Ovary (tissue), 7 donors: ENCODE measurements at regions not wholly inside any gene's neighbourhood (a gene's known extent, or its start where the extent isn't known, plus 50 kb on each side); places are given as distances from the start of the nearest gene placed in this dataset.

ENCODE experiments used
- DNase-seq, 5 donors: peaks; one replicate each; pipeline ENCODE4 v3.0.0-alpha.2; 2019 to 2020
- H3K27ac ChIP-seq, 2 donors: fragments of 200-600 bp; one replicate each; pipeline versions ENCODE4 v1.5.1 to v1.8.0; 2019 to 2022
- H3K27me3 ChIP-seq: fragments of 200-600 bp; one replicate; pipeline ENCODE4 v1.8.0; 2022
- H3K36me3 ChIP-seq: fragments of 200-600 bp; sonication (generic); one replicate; pipeline ENCODE4 v1.5.1; 2019
- H3K4me1 ChIP-seq: one replicate; pipeline ENCODE4 v1.8.1; 2013; ENCODE audit warnings: mild to moderate bottlenecking, moderate library complexity; ENCODE audit not compliant: insufficient read depth
- H3K4me3 ChIP-seq: fragments of 200-600 bp; sonication (generic); one replicate; pipeline ENCODE4 v1.5.1; 2017
- H3K9me3 ChIP-seq, 2 donors: fragments of 200-600 bp in 1 of 2; sonication (generic) in 1 of 2; one replicate each; pipeline versions ENCODE4 v1.5.1 to v1.8.1; 2013 to 2019; ENCODE audit warnings: mild to moderate bottlenecking in 1 of 2, moderate library complexity in 1 of 2
- EP300 ChIP-seq: sonication (generic); formaldehyde crosslinking; IDR thresholded peaks from one replicate; pipeline ENCODE4 v1.6.1; 2017; ENCODE audit warnings: antibody characterized with exemption
- POLR2A ChIP-seq: fragments of 450-650 bp; IDR thresholded peaks from one replicate; pipeline ENCODE4 v1.6.1; 2017; ENCODE audit warnings: antibody characterized with exemption, mild to moderate bottlenecking, moderate library complexity
- WGBS, 3 donors: extraction: QIAGEN DNeasy Blood & Tissue Kit in 1 of 3; methylation state at CpG; one replicate each; pipeline versions ENCODE4 v1.1.5 to v1.1.7; 2013 to 2017; 5-methylcytosine and 5-hydroxymethylcytosine counted together
- intact Hi-C, 4 donors: fragments of 100-400 bp; cut with DNase I; formaldehyde crosslinking; loops; one replicate each; pipeline versions ENCODE4 v1.11.0 to v1.15.1; 2022 to 2023
- TF ChIP-seq, protein P1 (sequence below), 3 donors: fragments of 450-650 bp in 2 of 3; fragments of 200-600 bp in 1 of 3; IDR thresholded peaks; one replicate each; pipeline versions ENCODE4 v1.5.1 to v1.8.0; 2016 to 2022; ENCODE audit warnings: antibody characterized with exemption in 3 of 3, mild to moderate bottlenecking in 1 of 3
- donor health status: DM: no; HTN: no; CAD: no; lungs with moderate emphysema.
- donor health status: DM: no; HTN: no; CAD: no.
- donor health status: Bipolar disorder and iron deficiency.
- donor health status: DM: no; HTN: no; CAD: no.
- donor health status: DM: yes; HTN: yes; CAD: no.

DNA sequence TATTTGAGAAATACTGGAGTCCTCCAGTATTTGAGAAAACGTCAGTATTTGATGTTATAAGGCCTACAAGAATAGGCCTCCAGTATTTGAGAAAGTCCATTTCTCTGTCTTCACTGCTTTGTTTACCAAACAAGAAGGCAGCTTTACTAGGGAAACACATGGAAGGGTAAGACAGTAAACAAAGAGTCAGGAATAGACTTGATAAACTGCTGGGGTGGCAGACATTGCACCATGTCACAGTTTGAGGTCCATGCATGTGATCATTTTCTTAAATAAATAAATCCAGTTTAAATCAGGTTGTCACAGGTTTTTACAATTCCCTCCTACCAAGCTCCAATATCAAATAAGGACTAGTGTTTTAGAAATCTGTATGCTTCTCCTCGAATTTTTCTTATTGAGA is 1431.0 kb upstream of the SPRY2 start:
- H3K27me3 ChIP-seq = no peaks in the 10 kb centered on the region
- TF ChIP-seq POLR2A (no peak), EP300 (no peak)
- TF ChIP-seq, protein P1, sequence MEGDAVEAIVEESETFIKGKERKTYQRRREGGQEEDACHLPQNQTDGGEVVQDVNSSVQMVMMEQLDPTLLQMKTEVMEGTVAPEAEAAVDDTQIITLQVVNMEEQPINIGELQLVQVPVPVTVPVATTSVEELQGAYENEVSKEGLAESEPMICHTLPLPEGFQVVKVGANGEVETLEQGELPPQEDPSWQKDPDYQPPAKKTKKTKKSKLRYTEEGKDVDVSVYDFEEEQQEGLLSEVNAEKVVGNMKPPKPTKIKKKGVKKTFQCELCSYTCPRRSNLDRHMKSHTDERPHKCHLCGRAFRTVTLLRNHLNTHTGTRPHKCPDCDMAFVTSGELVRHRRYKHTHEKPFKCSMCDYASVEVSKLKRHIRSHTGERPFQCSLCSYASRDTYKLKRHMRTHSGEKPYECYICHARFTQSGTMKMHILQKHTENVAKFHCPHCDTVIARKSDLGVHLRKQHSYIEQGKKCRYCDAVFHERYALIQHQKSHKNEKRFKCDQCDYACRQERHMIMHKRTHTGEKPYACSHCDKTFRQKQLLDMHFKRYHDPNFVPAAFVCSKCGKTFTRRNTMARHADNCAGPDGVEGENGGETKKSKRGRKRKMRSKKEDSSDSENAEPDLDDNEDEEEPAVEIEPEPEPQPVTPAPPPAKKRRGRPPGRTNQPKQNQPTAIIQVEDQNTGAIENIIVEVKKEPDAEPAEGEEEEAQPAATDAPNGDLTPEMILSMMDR (IDR thresholded peaks at IDR 0.05) = no peak
- no peak overlapping the region for H3K27ac ChIP-seq
- no peak for DNase-seq
- WGBS, 3 donors = 40 to 60% (median 45%) methylated on average over 2 of the region's 2 CpGs
- H3K9me3 ChIP-seq = no peaks in the 10 kb centered on the region
- intact Hi-C loops = loop anchor here in 1 of 4 donors (5.0 kb wide), 1 partner anchor 525 kb away; no protein-coding TSS in a partner anchor
- H3K4me3 ChIP-seq = no peak overlapping the region
- H3K36me3 ChIP-seq = no peaks in the 10 kb centered on the region
- no peaks in the 10 kb centered on the region for H3K4me1 ChIP-seq

DNA sequence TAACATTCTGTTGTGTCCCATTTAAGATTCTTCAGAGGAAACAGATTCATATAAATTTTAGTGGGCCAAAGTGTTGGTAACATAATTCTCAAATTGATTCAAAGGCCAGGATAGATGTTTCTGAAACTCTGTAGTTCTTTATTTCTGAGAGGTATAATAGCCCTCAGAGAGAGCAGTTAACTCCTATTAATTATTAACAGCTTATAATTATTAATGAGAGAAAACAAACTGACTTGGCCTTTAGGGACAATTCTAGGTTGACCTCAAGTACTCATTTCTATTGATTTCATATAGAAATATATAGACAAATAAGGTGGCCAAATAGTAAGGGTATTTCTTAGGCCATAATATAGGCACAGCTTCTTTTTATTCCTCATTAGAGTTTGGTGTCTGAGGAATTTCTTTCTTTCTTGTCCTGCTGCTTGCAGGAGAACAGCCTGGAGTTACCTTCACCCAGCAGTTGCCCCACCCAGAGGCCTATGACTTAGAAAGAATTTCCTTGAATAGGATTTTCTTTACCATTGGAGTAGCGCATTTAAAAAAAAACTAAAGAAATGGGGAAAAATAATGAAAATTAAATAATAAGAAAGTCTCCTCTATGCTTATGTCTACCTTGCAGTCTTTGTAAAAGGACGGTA is 1430.1 kb upstream of the SPRY2 start:
- no peak for DNase-seq
- H3K4me3 ChIP-seq = no peak overlapping the region
- intact Hi-C loops = loop anchor here in 1 of 4 donors (5.0 kb wide), 1 partner anchor 526 kb away; no protein-coding TSS in a partner anchor
- WGBS, 3 donors = 79 to 81% (median 81%) methylated on average over 2 of the region's 2 CpGs
- H3K27ac ChIP-seq = no peak overlapping the region
- TF ChIP-seq EP300 = no peak
- H3K27me3 ChIP-seq = no peaks in the 10 kb centered on the region
- no peaks in the 10 kb centered on the region for H3K4me1 ChIP-seq
- H3K9me3 ChIP-seq = no peaks in the 10 kb centered on the region
- H3K36me3 ChIP-seq = no peaks in the 10 kb centered on the region

DNA sequence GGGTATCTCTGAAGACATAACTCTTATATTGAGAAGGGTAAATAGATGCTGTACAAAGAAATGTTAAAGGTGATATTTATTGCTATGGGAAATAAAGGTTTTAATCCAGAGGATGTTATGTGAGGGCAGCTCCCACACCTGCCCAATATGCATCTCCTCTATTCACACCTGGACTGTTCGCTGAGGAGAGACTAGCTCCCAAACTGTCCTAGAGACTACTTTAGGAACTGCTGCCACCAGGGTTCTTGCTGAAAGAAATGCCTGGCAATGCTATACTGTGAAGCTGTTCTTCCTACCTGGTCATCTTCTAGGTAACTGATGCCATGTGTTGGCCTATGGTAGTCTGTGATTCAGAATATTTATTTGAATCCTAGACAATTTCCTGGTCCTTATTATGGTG is 1421.5 kb upstream of the SPRY2 start:
- DNase-seq = no peak
- no peaks in the 10 kb centered on the region for H3K36me3 ChIP-seq
- H3K4me3 ChIP-seq = no peak overlapping the region
- TF ChIP-seq EP300 (no peak), POLR2A (no peak)
- TF ChIP-seq, protein P1 (IDR thresholded peaks at IDR 0.05) = no peak
- intact Hi-C loops = no loop called here
- 75 to 90% (median 83%) methylated on average over 1 of the region's 1 CpG for WGBS, 3 donors
- no peaks in the 10 kb centered on the region for H3K4me1 ChIP-seq
- H3K9me3 ChIP-seq = no peaks in the 10 kb centered on the region
- H3K27ac ChIP-seq = no peak overlapping the region
- H3K27me3 ChIP-seq = no peaks in the 10 kb centered on the region

DNA sequence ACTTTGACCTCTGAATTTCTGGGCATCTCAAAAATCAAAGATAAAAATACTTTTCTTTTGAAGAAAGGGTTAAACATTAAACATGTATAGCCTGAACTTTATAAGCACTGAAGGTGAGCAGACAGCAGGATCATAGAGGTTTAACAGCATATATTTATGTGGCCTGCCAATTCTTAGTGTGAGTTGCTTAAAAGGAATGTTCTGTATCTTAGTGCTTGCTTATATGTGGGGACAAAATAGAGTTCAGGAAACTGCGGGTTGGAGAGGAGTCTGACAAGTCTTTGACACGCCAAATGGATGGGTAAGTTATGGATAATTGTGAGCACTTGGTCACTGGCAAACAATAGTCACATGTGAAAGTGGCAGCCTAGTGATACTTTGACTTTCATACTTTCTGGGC is 1419.4 kb upstream of the SPRY2 start:
- no peaks in the 10 kb centered on the region for H3K9me3 ChIP-seq
- no peak for DNase-seq
- H3K36me3 ChIP-seq = no peaks in the 10 kb centered on the region
- whole genome bisulfite sequencing, 3 donors = 81 to 85% (median 83%) methylated on average over 2 of the region's 2 CpGs
- no peaks in the 10 kb centered on the region for H3K4me1 ChIP-seq
- no peak overlapping the region for H3K4me3 ChIP-seq
- TF ChIP-seq POLR2A = no peak
- TF ChIP-seq, protein P1 (IDR thresholded peaks at IDR 0.05) = no peak
- TF ChIP-seq EP300 = no peak
- H3K27ac ChIP-seq = no peak overlapping the region
- intact Hi-C loops = no loop called here
- H3K27me3 ChIP-seq = no peaks in the 10 kb centered on the region

DNA sequence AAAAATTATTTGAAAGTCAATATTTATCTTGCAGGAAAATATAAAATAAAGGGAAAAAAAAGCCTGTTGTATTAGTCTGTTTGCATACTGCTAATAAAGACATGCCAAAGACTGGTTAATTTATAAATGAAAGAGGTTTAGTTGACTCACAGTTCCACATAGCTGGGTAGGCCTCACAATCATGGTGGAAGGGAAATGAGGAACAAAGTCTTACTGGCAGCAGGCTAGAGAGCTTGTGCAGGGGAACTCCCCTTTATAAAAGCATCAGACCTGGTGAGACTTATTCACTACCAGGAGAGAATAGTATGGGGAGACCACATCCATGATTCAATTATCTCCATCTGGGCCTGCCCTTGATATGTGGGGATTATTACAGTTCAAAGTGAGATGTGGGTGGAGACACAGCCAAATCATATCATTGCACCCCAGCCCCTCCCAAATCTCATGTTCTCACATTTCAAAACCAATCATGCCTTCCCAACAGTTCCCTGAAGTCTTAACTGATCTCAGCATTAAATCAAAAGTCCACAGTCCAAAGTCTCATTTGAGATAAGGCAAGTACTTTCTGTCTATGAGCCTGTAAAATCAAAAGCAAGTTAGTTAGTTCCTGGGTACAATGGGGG is 1416.5 kb upstream of the SPRY2 start:
- no peaks in the 10 kb centered on the region for H3K9me3 ChIP-seq
- DNase-seq = no peak
- TF ChIP-seq POLR2A (no peak), EP300 (no peak)
- TF ChIP-seq, protein P1 (IDR thresholded peaks at IDR 0.05) = no peak
- H3K27ac ChIP-seq = no peak overlapping the region
- intact Hi-C loops = no loop called here
- no peak overlapping the region for H3K4me3 ChIP-seq
- no peaks in the 10 kb centered on the region for H3K36me3 ChIP-seq
- no peaks in the 10 kb centered on the region for H3K27me3 ChIP-seq
- no peaks in the 10 kb centered on the region for H3K4me1 ChIP-seq
